ENCODE measurements at regions not wholly inside any gene's neighbourhood (a gene's known extent, or its start where the extent isn't known, plus 50 kb on each side); places are given as distances from the start of the nearest gene placed in this dataset.

DNA sequence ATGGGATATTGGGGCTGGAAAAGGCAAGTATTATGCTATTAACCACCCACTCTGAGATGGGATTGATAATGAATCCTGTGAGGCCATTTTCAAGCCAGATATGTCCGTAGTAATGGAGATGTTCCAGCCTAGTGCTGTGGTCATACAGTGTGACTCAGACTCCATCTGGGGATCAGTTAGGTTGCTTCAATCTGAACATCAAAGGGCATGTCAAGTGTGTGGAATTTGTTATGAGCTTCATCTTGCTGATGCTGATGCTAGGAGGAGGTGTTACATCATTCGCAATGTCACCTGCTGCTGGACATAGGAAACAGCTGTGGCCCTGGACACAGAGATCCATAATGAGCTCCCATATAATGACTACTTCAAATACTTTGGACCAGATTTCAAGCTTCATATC is 144.7 kb downstream of the PLCE1 start:
- H3K9me3 Mint-ChIP-seq, result no peaks in the 10 kb centered on the region
- H3K9me2 ChIP-seq (ENCODE audit: insufficient read depth), result no peaks in the 10 kb centered on the region
- H2AFZ ChIP-seq, result no peak overlapping the region
- no peak overlapping the region for H3K27ac ChIP-seq (ENCODE audit: low read depth)
- no peaks in the 10 kb centered on the region for H3K27me3 Mint-ChIP-seq (ENCODE audit: insufficient read depth, low read depth, poor library complexity)
- no peaks in the 10 kb centered on the region for H3K36me3 Mint-ChIP-seq (ENCODE audit: low read depth)
- no peaks in the 10 kb centered on the region for H3K36me3 ChIP-seq (ENCODE audit: insufficient read depth)
- H3K27me3 ChIP-seq (ENCODE audit: insufficient read depth), result no peaks in the 10 kb centered on the region
- no peak overlapping the region for H3K4me3 ChIP-seq
- no peak overlapping the region for H3K27ac Mint-ChIP-seq
- H3K4me1 Mint-ChIP-seq, result no peaks in the 10 kb centered on the region
- no peaks in the 10 kb centered on the region for H3K4me1 ChIP-seq (ENCODE audit: insufficient read depth)
- H3K4me3 Mint-ChIP-seq, result no peak overlapping the region
- H3F3A ChIP-seq (replicated peaks; ENCODE audit: low read depth), result no peaks in the 10 kb centered on the region
- H3K4me2 ChIP-seq, result no peak overlapping the region
- H4K20me1 ChIP-seq (replicated peaks; ENCODE audit: insufficient read depth), result no peaks in the 10 kb centered on the region
- H3K79me2 ChIP-seq (replicated peaks; ENCODE audit: insufficient read depth), result no peaks in the 10 kb centered on the region
- DNase-seq (ENCODE audit: low spot score) (no peak), ATAC-seq (no peak)
- TF ChIP-seq, protein P1, sequence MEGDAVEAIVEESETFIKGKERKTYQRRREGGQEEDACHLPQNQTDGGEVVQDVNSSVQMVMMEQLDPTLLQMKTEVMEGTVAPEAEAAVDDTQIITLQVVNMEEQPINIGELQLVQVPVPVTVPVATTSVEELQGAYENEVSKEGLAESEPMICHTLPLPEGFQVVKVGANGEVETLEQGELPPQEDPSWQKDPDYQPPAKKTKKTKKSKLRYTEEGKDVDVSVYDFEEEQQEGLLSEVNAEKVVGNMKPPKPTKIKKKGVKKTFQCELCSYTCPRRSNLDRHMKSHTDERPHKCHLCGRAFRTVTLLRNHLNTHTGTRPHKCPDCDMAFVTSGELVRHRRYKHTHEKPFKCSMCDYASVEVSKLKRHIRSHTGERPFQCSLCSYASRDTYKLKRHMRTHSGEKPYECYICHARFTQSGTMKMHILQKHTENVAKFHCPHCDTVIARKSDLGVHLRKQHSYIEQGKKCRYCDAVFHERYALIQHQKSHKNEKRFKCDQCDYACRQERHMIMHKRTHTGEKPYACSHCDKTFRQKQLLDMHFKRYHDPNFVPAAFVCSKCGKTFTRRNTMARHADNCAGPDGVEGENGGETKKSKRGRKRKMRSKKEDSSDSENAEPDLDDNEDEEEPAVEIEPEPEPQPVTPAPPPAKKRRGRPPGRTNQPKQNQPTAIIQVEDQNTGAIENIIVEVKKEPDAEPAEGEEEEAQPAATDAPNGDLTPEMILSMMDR (conservative IDR thresholded peaks at IDR 0.05; ENCODE audit: low read depth in 2 of 2), result no peak
- TF ChIP-seq NANOG (IDR thresholded peaks at IDR 0.05; ENCODE audit: borderline replicate concordance) (no peak), REST (IDR thresholded peaks at IDR 0.05; ENCODE audit: unreplicated experiment) (no peak), ZNF331 (CRISPR knock-in tag; IDR thresholded peaks at IDR 0.05; ENCODE audit: low read depth) (no peak)
- TF ChIP-seq, protein P2, sequence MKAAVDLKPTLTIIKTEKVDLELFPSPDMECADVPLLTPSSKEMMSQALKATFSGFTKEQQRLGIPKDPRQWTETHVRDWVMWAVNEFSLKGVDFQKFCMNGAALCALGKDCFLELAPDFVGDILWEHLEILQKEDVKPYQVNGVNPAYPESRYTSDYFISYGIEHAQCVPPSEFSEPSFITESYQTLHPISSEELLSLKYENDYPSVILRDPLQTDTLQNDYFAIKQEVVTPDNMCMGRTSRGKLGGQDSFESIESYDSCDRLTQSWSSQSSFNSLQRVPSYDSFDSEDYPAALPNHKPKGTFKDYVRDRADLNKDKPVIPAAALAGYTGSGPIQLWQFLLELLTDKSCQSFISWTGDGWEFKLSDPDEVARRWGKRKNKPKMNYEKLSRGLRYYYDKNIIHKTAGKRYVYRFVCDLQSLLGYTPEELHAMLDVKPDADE (IDR thresholded peaks at IDR 0.05), result no peak

GRCh38 chr10:94143261-94143660 is 149.5 kb downstream of the PLCE1 start:
- no peaks in the 10 kb centered on the region for H3K79me2 ChIP-seq (replicated peaks; ENCODE audit: insufficient read depth)

More at GRCh38 chr10:94143261-94143660, 149.5 kb downstream of the PLCE1 start:
- Histone ChIP-seq H3K4me1 (ENCODE audit: insufficient read depth) (no peaks in the 10 kb centered on the region), H3K36me3 (ENCODE audit: insufficient read depth) (no peaks in the 10 kb centered on the region), H3K27me3 (ENCODE audit: insufficient read depth) (no peaks in the 10 kb centered on the region), H3K9me2 (ENCODE audit: insufficient read depth) (0 out of 2 replicates have a peak, but pooled peaks cover 6% of the 10 kb centered on the region), H3F3A (replicated peaks; ENCODE audit: low read depth) (no peaks in the 10 kb centered on the region), H3K4me3 (no peak overlapping the region), H2AFZ (no peak overlapping the region), H3K4me2 (no peak overlapping the region), H3K27ac (ENCODE audit: low read depth) (no peak overlapping the region), H4K20me1 (replicated peaks; ENCODE audit: insufficient read depth) (no peaks in the 10 kb centered on the region)
- TF ChIP-seq CREB1 (CRISPR knock-in tag; IDR thresholded peaks at IDR 0.05; ENCODE audit: low read depth), result no peak
- no peak for TF ChIP-seq NANOG (IDR thresholded peaks at IDR 0.05; ENCODE audit: borderline replicate concordance)
- TF ChIP-seq, protein P1 (conservative IDR thresholded peaks at IDR 0.05; ENCODE audit: low read depth in 2 of 2), result no peak
- no peak for TF ChIP-seq EZH2 (IDR thresholded peaks at IDR 0.05; ENCODE audit: low read depth, unreplicated experiment)
- TF ChIP-seq, protein P2 (IDR thresholded peaks at IDR 0.05), result no peak
- H3K36me3 Mint-ChIP-seq (ENCODE audit: low read depth), result peaks cover 6% of the 10 kb centered on the region; the same call in 1 of the 3 replicates
- no peaks in the 10 kb centered on the region for H3K27me3 Mint-ChIP-seq (ENCODE audit: insufficient read depth, low read depth, poor library complexity)
- H3K27ac Mint-ChIP-seq, result no peak overlapping the region
- peaks cover 30% of the 10 kb centered on the region for H3K9me3 Mint-ChIP-seq
- no peak for DNase-seq (ENCODE audit: low spot score)
- H3K4me1 Mint-ChIP-seq, result no peaks in the 10 kb centered on the region
- no peak overlapping the region for H3K4me3 Mint-ChIP-seq
- ATAC-seq, result no peak

Data from GM23338 (cell line).